HUDEP-2 (cell line): ENCODE measurements at regions not wholly inside any gene's neighbourhood (a gene's known extent, or its start where the extent isn't known, plus 50 kb on each side); places are given as distances from the start of the nearest gene placed in this dataset.
"Not testable (repeated sequence)": the region's sequence is repeated elsewhere in the genome, so short reads cannot be mapped to it uniquely, and the experiment has no call there.

Experiments used
- DNase-seq, 76 experiments: peaks; one replicate each; lab custom pipeline; 2025; ENCODE audit not compliant: unreplicated experiment in 76 of 76; lab: John Stamatoyannopoulos, UW

- DNase-seq, result no peak
Observed at GRCh38 chr11:47928426-47928825, 51.9 kb upstream of the PTPRJ start.

- DNase-seq, result no peak
Observed at GRCh38 chr11:47924184-47924691, 56.1 kb upstream of the PTPRJ start.

- DNase-seq, result no peak
Observed at GRCh38 chr11:47923667-47924066, 56.7 kb upstream of the PTPRJ start.

GRCh38 chr11:47921080-47921555, 59.2 kb upstream of the PTPRJ start:
- DNase-seq, result not testable (repeated sequence)

GRCh38 chr11:47918882-47919495, 61.4 kb upstream of the PTPRJ start:
- DNase-seq, result no peak

- DNase-seq, result no peak
Observed at GRCh38 chr11:47918370-47918690, 62.0 kb upstream of the PTPRJ start.

GRCh38 chr11:47917599-47918369, 62.6 kb upstream of the PTPRJ start:
- DNase-seq, result peak in 65 of 76 experiments; percentile 6 to 82 (median 46)

GRCh38 chr11:47916361-47916841, 64.0 kb upstream of the PTPRJ start:
- DNase-seq, result peak in 33 of 76 experiments; percentile 3 to 56 (median 15)

- DNase-seq, result no peak
Observed at GRCh38 chr11:47915783-47916182, 64.6 kb upstream of the PTPRJ start.

GRCh38 chr11:47915374-47915773, 65.0 kb upstream of the PTPRJ start:
- no peak for DNase-seq

GRCh38 chr11:47914743-47915142, 65.6 kb upstream of the PTPRJ start:
- no peak for DNase-seq

- DNase-seq, result no peak
Observed at GRCh38 chr11:47913529-47914244, 65.5 kb upstream of the NUP160 start.

- DNase-seq, result no peak
Observed at GRCh38 chr11:47912843-47913437, 64.8 kb upstream of the NUP160 start.

- DNase-seq, result no peak
Observed at GRCh38 chr11:47911149-47911548, 63.0 kb upstream of the NUP160 start.

GRCh38 chr11:47908198-47908597, 60.0 kb upstream of the NUP160 start:
- no peak for DNase-seq

GRCh38 chr11:47907499-47907898, 59.3 kb upstream of the NUP160 start:
- DNase-seq, result no peak

GRCh38 chr11:47906066-47906465, 57.9 kb upstream of the NUP160 start:
- no peak for DNase-seq

- no peak for DNase-seq
Observed at GRCh38 chr11:47905358-47906059, 57.4 kb upstream of the NUP160 start.

GRCh38 chr11:47904808-47905207, 56.7 kb upstream of the NUP160 start:
- DNase-seq, result no peak

GRCh38 chr11:47904048-47904447, 55.9 kb upstream of the NUP160 start:
- no peak for DNase-seq
